Testis (tissue), 2 donors: ENCODE measurements at regions not wholly inside any gene's neighbourhood (a gene's known extent, or its start where the extent isn't known, plus 50 kb on each side); places are given as distances from the start of the nearest gene placed in this dataset.

Source experiments
- POLR2A ChIP-seq: fragments of 450-650 bp; IDR thresholded peaks from one replicate; pipeline ENCODE4 v1.6.1; 2017; ENCODE audit warnings: antibody characterized with exemption, mild to moderate bottlenecking, moderate library complexity
- TF ChIP-seq, protein P1 (sequence below), 3 experiments: fragments of 450-650 bp in 2 of 3; fragments of 200-600 bp in 1 of 3; sonication (generic) in 1 of 3; IDR thresholded peaks; one replicate each; pipeline ENCODE4 v1.5.1; 2016 to 2019; ENCODE audit warnings: antibody characterized with exemption in 3 of 3, mild to moderate bottlenecking in 2 of 3, moderate library complexity in 1 of 3

DNA sequence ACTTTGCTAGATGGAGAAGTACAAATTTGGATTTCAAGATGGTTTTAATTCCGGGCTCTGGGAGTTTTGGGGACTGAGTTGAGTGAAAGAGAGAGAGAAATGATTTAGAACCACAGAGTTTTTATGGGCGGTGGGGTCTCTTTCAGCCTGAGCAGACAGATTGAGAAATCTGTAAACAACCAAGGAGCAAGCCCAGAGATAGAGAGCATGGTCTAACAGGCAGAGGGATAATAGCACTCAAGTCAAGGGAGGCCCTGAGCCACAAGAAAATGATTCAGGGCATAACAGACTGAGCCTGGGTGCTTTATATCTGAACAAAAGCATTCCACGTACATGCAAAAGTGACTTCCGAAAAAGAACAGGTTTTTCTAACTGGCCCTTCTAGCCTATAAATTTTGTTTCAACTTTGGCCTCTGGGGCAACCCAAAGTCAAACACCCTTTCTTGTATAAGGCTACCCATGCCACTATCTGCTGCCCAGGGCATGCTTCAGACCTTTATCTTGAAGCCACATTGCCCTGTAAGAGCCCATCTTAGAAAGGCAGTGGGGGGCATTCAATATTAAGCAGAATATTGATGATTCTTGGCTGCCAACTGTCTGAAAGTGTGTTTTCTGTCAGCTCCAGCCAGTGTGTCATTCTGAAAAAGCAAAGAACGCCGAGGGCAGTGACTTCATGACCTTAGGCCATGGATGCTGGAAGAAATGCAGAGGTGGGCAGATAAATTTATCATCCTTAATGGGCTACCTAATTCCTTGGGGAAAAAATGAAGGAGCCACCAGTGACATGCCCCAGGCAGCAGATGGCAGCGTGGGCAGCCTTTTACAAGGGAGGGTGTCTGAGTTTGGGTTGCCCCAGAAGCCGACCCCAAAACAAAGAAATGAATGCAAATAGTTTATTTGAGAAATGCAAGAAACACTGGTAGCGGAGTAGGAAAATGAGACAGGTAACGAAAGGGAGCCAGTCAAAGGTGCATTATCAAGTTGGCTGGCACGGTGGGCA lies 637.6 kb downstream of the MID1IP1 start:
- TF ChIP-seq, protein P1, sequence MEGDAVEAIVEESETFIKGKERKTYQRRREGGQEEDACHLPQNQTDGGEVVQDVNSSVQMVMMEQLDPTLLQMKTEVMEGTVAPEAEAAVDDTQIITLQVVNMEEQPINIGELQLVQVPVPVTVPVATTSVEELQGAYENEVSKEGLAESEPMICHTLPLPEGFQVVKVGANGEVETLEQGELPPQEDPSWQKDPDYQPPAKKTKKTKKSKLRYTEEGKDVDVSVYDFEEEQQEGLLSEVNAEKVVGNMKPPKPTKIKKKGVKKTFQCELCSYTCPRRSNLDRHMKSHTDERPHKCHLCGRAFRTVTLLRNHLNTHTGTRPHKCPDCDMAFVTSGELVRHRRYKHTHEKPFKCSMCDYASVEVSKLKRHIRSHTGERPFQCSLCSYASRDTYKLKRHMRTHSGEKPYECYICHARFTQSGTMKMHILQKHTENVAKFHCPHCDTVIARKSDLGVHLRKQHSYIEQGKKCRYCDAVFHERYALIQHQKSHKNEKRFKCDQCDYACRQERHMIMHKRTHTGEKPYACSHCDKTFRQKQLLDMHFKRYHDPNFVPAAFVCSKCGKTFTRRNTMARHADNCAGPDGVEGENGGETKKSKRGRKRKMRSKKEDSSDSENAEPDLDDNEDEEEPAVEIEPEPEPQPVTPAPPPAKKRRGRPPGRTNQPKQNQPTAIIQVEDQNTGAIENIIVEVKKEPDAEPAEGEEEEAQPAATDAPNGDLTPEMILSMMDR (IDR thresholded peaks at IDR 0.05): no peak
- TF ChIP-seq POLR2A: no peak
